ENCODE measurements at regions not wholly inside any gene's neighbourhood (a gene's known extent, or its start where the extent isn't known, plus 50 kb on each side); places are given as distances from the start of the nearest gene placed in this dataset.

- DNase-seq = no peak
Observed at GRCh38 chr7:84474436-84474835, 279.8 kb upstream of the SEMA3A start.

GRCh38 chr7:84471576-84471975 lies 277.0 kb upstream of the SEMA3A start:
- no peak for DNase-seq

- no peak for DNase-seq
Observed at GRCh38 chr7:84469034-84469433, 274.4 kb upstream of the SEMA3A start.

GRCh38 chr7:84462259-84462658 lies 267.7 kb upstream of the SEMA3A start:
- DNase-seq = no peak

GRCh38 chr7:84461093-84461492 lies 266.5 kb upstream of the SEMA3A start:
- DNase-seq = no peak

GRCh38 chr7:84455788-84456187 lies 261.2 kb upstream of the SEMA3A start:
- no peak for DNase-seq

GRCh38 chr7:84454174-84454959 lies 259.8 kb upstream of the SEMA3A start:
- no peak for DNase-seq

GRCh38 chr7:84452618-84453017 lies 258.0 kb upstream of the SEMA3A start:
- no peak for DNase-seq

- no peak for DNase-seq
Observed at GRCh38 chr7:84450772-84451171, 256.2 kb upstream of the SEMA3A start.

GRCh38 chr7:84447636-84448293 lies 253.2 kb upstream of the SEMA3A start:
- no peak for DNase-seq

GRCh38 chr7:84446991-84447480 lies 252.4 kb upstream of the SEMA3A start:
- no peak for DNase-seq

- no peak for DNase-seq
Observed at GRCh38 chr7:84425702-84426259, 231.2 kb upstream of the SEMA3A start.

GRCh38 chr7:84422790-84423189 lies 228.2 kb upstream of the SEMA3A start:
- no peak for DNase-seq

- DNase-seq = peak; percentile 17
Observed at GRCh38 chr7:84412161-84412969, 217.8 kb upstream of the SEMA3A start.

- DNase-seq = no peak
Observed at GRCh38 chr7:84399661-84400060, 205.1 kb upstream of the SEMA3A start.

GRCh38 chr7:84394219-84394618 lies 199.6 kb upstream of the SEMA3A start:
- DNase-seq = no peak

GRCh38 chr7:84393786-84394185 lies 199.2 kb upstream of the SEMA3A start:
- DNase-seq = no peak

- no peak for DNase-seq
Observed at GRCh38 chr7:84390845-84391244, 196.3 kb upstream of the SEMA3A start.

- DNase-seq = peak; percentile 5
Observed at GRCh38 chr7:84389242-84389641, 194.7 kb upstream of the SEMA3A start.

- DNase-seq = no peak
Observed at GRCh38 chr7:84387595-84387994, 193.0 kb upstream of the SEMA3A start.

GRCh38 chr7:84384417-84384816 lies 189.8 kb upstream of the SEMA3A start:
- no peak for DNase-seq

GRCh38 chr7:84379446-84379845 lies 184.9 kb upstream of the SEMA3A start:
- no peak for DNase-seq

- no peak for DNase-seq
Observed at GRCh38 chr7:84372712-84373111, 178.1 kb upstream of the SEMA3A start.

Data from NCI-H1105 (cell line).